Heart right ventricle (tissue), 16 donors: ENCODE measurements at regions not wholly inside any gene's neighbourhood (a gene's known extent, or its start where the extent isn't known, plus 50 kb on each side); places are given as distances from the start of the nearest gene placed in this dataset.

Experiments
- ATAC-seq, 8 donors: fragments of 200-7000 bp; cut with Tn5 transposase; one replicate each; pipeline ENCODE4 v1.9.1; 2020; ENCODE audit warnings: mild to moderate bottlenecking in 8 of 8, moderate library complexity in 8 of 8, moderate number of reproducible peaks in 1 of 8
- DNase-seq, 2 donors: peaks; one replicate each; pipeline ENCODE4 v3.0.0-alpha.2; 2020
- H3K27ac ChIP-seq, 10 donors: fragments of 200-600 bp; sonication (generic) in 2 of 10; one replicate each; pipeline versions ENCODE4 v1.5.0 to v1.8.0; 2020 to 2022; ENCODE audit warnings: mild to moderate bottlenecking in 3 of 10
- H3K27me3 ChIP-seq, 7 donors: fragments of 200-600 bp; one replicate each; pipeline ENCODE4 v1.8.0; 2021 to 2022; ENCODE audit warnings: mild to moderate bottlenecking in 2 of 7
- H3K36me3 ChIP-seq, 9 donors: fragments of 200-600 bp; sonication (generic) in 1 of 9; one replicate each; pipeline versions ENCODE4 v1.5.0 to v1.8.0; 2020 to 2022; ENCODE audit warnings: mild to moderate bottlenecking in 2 of 9
- H3K4me1 ChIP-seq, 9 donors: fragments of 200-600 bp; sonication (generic) in 1 of 9; one replicate each; pipeline versions ENCODE4 v1.5.0 to v1.8.0; 2020 to 2022; ENCODE audit warnings: mild to moderate bottlenecking in 4 of 9
- H3K4me3 ChIP-seq, 10 donors: fragments of 200-600 bp; sonication (generic) in 2 of 10; one replicate each; pipeline versions ENCODE4 v1.5.0 to v1.8.0; 2020 to 2022; ENCODE audit warnings: mild to moderate bottlenecking in 7 of 10, moderate library complexity in 2 of 10
- H3K9me3 ChIP-seq, 11 donors: fragments of 200-600 bp in 10 of 11; sonication (generic) in 2 of 11; one replicate each; pipeline versions ENCODE4 v1.5.0 to v1.8.0; 2013 to 2022; ENCODE audit warnings: mild to moderate bottlenecking in 2 of 11, control low read depth in 1 of 11, moderate library complexity in 1 of 11
- WGBS, 2 donors: extraction: QIAGEN DNeasy Blood & Tissue Kit; methylation state at CpG; one replicate each; pipeline ENCODE4 v1.1.7; 2013; ENCODE audit warnings: inconsistent platforms in 1 of 2; 5-methylcytosine and 5-hydroxymethylcytosine counted together
- intact Hi-C, 10 donors: fragments of 100-400 bp; cut with DNase I; formaldehyde crosslinking; loops; one replicate each; pipeline versions ENCODE4 v1.11.1 to v1.14.2; 2022
- TF ChIP-seq, protein P1 (sequence below), 9 donors: fragments of 200-600 bp; sonication (generic) in 2 of 9; IDR thresholded peaks; one replicate each; pipeline versions ENCODE4 v1.5.0 to v1.8.0; 2021 to 2022; ENCODE audit warnings: antibody characterized with exemption in 9 of 9, mild to moderate bottlenecking in 5 of 9, moderate library complexity in 1 of 9
- donor health status: Arrhythmogenic right ventricular cardiomyopathy.
- donor health status: ischemic (EF 13 %, LVEDD 7.1; RV severe dilation, severe dysfunction).
- donor health status: healthy with polysubstance abuse.
- donor health status: DM: no; HTN: yes; CAD: no.
- donor health status: DM: no; HTN: no; CAD: no.
- donor health status: ischemic (EF 25% LVEDD 6.9; RV normal size, moderate dysfunction).
- donor health status: ischemic (EF 25% LVEDD 5.7; RV mildly dilated, moderate dysfunction).
- donor health status: healthy.
- donor health status: DM: yes; HTN: yes; CAD: no.
- donor health status: Ischemic cardiomyopathy.
- donor health status: ischemic (EF 35%, LVEDD 5.7; RV mildly dilated, moderate dysfunction).
- donor health status: nonischemic (EF 11% LVEDD 7.7; RV severe dilation, severe dysfunction).
- donor health status: DM: yes; HTN: yes; CAD: no.
- donor health status: PGD.
- donor health status: ischemic (EF 29% LVEDD 5.4; RV normal size, mild dysfunction).
- donor health status: nonischemic (EF 23%, LVEDD 6.1; RV moderate dilation, normal function).

DNA sequence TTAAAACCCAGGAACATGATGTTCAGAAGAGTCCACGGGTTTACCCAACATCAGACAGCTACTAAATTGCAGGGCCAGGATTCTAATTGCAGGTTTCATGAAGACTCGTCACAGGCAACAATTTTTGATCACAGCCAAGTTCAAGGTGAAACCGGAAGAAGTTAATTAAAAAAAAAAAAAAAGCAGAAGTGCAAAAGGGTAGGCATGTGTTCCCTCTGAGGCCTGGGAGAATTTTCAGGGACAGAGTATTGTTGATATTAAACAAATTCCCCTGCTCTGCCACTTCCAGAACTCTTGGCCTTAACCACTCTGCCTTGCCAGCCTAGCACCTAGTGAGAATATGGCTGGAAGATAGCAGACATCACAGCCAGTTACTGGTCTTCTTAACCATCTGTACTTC, 99.4 kb upstream of the TRIB2 start:
- Histone ChIP-seq H3K4me3 (no peak overlapping the region), H3K36me3 (no peaks in the 10 kb centered on the region), H3K9me3 (no peaks in the 10 kb centered on the region), H3K27ac (no peak overlapping the region), H3K27me3 (no peaks in the 10 kb centered on the region), H3K4me1 (peaks cover 0 to 8% (median 0%) of the 10 kb centered on the region in 9 donors)
- WGBS, 2 donors = 93 to 95% methylated on average over 3 of the region's 3 CpGs
- no peak for ATAC-seq
- DNase-seq = no peak
- TF ChIP-seq, protein P1, sequence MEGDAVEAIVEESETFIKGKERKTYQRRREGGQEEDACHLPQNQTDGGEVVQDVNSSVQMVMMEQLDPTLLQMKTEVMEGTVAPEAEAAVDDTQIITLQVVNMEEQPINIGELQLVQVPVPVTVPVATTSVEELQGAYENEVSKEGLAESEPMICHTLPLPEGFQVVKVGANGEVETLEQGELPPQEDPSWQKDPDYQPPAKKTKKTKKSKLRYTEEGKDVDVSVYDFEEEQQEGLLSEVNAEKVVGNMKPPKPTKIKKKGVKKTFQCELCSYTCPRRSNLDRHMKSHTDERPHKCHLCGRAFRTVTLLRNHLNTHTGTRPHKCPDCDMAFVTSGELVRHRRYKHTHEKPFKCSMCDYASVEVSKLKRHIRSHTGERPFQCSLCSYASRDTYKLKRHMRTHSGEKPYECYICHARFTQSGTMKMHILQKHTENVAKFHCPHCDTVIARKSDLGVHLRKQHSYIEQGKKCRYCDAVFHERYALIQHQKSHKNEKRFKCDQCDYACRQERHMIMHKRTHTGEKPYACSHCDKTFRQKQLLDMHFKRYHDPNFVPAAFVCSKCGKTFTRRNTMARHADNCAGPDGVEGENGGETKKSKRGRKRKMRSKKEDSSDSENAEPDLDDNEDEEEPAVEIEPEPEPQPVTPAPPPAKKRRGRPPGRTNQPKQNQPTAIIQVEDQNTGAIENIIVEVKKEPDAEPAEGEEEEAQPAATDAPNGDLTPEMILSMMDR (IDR thresholded peaks at IDR 0.05) = no peak
- intact Hi-C loops = no loop called here

DNA sequence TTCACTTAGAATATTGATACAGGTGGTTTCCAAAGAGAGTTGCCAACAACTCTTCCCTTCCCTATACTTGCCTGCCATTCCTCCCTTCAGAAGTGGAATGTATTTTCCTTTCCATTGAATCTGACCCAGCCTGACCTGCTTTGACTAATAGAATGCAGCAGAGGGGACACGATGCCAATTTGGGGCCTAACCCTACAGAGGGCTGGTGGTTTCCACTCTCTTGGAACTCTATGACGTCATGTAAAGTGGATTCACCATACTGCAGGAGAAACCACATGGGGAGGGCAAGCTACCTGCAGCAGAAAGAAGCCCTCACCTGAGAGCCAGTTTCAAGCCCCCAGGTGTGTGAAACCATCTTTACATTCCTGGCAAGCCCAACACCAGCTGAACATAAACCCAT, 98.9 kb upstream of the TRIB2 start:
- 91 to 94% methylated on average over 2 of the region's 2 CpGs for WGBS, 2 donors

DNA sequence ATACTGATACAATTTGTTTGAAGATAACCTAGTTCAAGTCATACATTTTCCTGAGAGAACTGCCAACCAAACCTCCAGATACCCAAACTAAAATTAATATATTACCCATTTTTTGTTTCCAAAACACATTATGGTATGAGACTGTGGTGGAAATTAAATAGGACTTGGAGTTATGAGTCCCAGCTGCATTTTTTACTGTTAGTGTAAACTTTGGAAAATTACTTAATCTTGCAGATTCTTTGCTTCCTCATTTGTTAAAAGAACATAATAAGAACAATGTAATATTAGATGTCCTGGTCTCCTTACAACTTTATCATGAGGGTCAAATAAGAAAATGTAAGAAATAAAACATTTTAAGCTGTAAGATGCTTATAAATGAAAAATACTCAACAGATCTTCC, 98.2 kb upstream of the TRIB2 start:
- no peaks in the 10 kb centered on the region for H3K36me3 ChIP-seq
- no peaks in the 10 kb centered on the region for H3K27me3 ChIP-seq
- DNase-seq (no peak), ATAC-seq (no peak)
- intact Hi-C loops = no loop called here
- H3K4me1 ChIP-seq = peaks cover 0 to 6% (median 0%) of the 10 kb centered on the region in 9 donors
- no peaks in the 10 kb centered on the region for H3K9me3 ChIP-seq
- H3K27ac ChIP-seq = no peak overlapping the region
- no peak overlapping the region for H3K4me3 ChIP-seq
- TF ChIP-seq, protein P1 (IDR thresholded peaks at IDR 0.05) = no peak

More for the DNA sequence above, 98.9 kb upstream of the TRIB2 start:
- ATAC-seq = no peak
- intact Hi-C loops = no loop called here
- TF ChIP-seq, protein P1 (IDR thresholded peaks at IDR 0.05) = no peak
- Histone ChIP-seq H3K27ac (no peak overlapping the region), H3K4me1 (peaks cover 0 to 7% (median 0%) of the 10 kb centered on the region in 9 donors), H3K36me3 (no peaks in the 10 kb centered on the region), H3K27me3 (no peaks in the 10 kb centered on the region), H3K9me3 (no peaks in the 10 kb centered on the region), H3K4me3 (no peak overlapping the region)
- DNase-seq = no peak

DNA sequence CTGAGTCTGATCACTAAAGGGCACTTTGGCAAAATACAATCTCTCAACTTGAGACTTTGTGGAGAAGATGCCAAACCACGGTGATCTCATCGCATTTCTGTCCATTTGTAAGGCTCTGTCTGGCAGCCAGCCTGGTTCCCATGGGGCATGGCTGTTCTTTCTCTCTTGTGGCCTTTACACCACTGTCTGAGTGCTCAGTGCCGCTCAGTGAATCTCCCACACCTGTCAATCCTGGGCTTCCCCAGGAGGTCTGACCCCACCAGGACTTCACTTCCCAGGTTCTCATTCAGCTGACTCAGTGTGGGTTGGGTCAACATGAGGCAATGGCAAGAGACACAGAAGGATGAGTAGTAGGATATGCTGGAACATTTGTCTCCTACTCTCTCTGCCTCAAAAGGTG, 96.8 kb upstream of the TRIB2 start:
- H3K9me3 ChIP-seq = no peaks in the 10 kb centered on the region
- no peaks in the 10 kb centered on the region for H3K27me3 ChIP-seq
- ATAC-seq = peak in 2 of 8 donors; percentile 39 to 50
- TF ChIP-seq, protein P1 (IDR thresholded peaks at IDR 0.05) = no peak
- H3K4me3 ChIP-seq = no peak overlapping the region
- WGBS, 2 donors = 70 to 78% methylated on average over 3 of the region's 3 CpGs
- intact Hi-C loops = no loop called here
- H3K36me3 ChIP-seq = no peaks in the 10 kb centered on the region
- H3K4me1 ChIP-seq = peaks cover 0 to 6% (median 0%) of the 10 kb centered on the region in 9 donors
- DNase-seq = peak in 1 of 2 donors; percentile 18
- H3K27ac ChIP-seq = no peak overlapping the region
